ENCODE measurements at regions not wholly inside any gene's neighbourhood (a gene's known extent, or its start where the extent isn't known, plus 50 kb on each side); places are given as distances from the start of the nearest gene placed in this dataset.

DNA sequence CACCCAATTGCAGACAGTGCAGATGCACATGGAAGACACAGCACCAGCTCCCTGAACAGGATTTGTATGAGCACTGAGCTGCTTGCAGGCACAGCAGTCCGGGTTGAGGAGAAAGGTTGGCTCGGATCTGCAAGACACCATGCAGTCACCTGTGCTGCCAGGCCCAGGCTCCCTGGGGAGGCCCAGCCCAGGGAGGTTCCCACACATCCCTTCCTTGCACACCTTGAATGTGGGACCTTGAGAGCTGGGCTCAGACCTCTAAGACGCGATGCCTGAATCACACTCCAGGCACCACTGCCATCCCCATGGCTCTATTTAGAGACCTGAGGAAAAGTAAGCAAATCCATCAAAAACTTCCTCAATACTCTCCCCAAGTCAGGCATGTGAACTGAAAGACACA, 397.7 kb downstream of the TCERG1L start:
- WGBS, 2 donors: 86 to 90% methylated on average over 4 of the region's 4 CpGs
- intact Hi-C loops (cut with DNase I): no loop called here

DNA sequence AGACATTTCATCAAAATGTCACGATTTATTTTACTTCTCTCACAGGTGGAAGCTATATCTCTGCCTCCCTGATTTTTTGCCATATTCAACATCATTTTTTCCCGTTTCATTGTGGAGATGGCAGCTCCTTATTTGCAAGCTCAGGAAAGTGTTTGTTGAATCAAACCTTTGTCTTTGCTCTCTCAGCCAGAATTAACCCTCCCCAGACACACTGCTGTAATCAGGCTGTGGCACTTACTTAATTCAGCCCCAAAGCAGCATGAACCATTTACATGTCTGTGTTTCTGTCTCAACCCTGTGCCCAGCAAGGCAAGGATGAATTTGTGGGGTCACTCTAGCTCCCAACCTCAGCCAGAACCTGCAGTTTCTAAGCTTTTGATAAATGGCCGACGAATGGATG, 397.2 kb downstream of the TCERG1L start:
- H3K9me3 ChIP-seq: peaks cover 0 to 23% (median 7%) of the 10 kb centered on the region in 11 donors
- WGBS, 2 donors: 76 to 78% methylated on average over 4 of the region's 4 CpGs
- TF ChIP-seq, protein P1, sequence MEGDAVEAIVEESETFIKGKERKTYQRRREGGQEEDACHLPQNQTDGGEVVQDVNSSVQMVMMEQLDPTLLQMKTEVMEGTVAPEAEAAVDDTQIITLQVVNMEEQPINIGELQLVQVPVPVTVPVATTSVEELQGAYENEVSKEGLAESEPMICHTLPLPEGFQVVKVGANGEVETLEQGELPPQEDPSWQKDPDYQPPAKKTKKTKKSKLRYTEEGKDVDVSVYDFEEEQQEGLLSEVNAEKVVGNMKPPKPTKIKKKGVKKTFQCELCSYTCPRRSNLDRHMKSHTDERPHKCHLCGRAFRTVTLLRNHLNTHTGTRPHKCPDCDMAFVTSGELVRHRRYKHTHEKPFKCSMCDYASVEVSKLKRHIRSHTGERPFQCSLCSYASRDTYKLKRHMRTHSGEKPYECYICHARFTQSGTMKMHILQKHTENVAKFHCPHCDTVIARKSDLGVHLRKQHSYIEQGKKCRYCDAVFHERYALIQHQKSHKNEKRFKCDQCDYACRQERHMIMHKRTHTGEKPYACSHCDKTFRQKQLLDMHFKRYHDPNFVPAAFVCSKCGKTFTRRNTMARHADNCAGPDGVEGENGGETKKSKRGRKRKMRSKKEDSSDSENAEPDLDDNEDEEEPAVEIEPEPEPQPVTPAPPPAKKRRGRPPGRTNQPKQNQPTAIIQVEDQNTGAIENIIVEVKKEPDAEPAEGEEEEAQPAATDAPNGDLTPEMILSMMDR (IDR thresholded peaks at IDR 0.05): no peak
- no peaks in the 10 kb centered on the region for H3K36me3 ChIP-seq
- DNase-seq (no peak), ATAC-seq (no peak)
- H3K4me1 ChIP-seq: no peaks in the 10 kb centered on the region
- H3K27me3 ChIP-seq: peaks cover 0 to 32% (median 0%) of the 10 kb centered on the region in 7 donors
- no peak overlapping the region for H3K27ac ChIP-seq
- intact Hi-C loops (cut with DNase I): no loop called here
- H3K4me3 ChIP-seq: no peak overlapping the region

More for the DNA sequence above, 397.7 kb downstream of the TCERG1L start:
- Histone ChIP-seq H3K4me3 (no peak overlapping the region), H3K36me3 (no peaks in the 10 kb centered on the region), H3K27me3 (peaks cover 0 to 32% (median 0%) of the 10 kb centered on the region in 7 donors), H3K27ac (no peak overlapping the region), H3K9me3 (peaks cover 0 to 23% (median 7%) of the 10 kb centered on the region in 11 donors), H3K4me1 (no peaks in the 10 kb centered on the region)
- ATAC-seq: no peak
- no peak for DNase-seq
- TF ChIP-seq, protein P1 (IDR thresholded peaks at IDR 0.05): no peak

DNA sequence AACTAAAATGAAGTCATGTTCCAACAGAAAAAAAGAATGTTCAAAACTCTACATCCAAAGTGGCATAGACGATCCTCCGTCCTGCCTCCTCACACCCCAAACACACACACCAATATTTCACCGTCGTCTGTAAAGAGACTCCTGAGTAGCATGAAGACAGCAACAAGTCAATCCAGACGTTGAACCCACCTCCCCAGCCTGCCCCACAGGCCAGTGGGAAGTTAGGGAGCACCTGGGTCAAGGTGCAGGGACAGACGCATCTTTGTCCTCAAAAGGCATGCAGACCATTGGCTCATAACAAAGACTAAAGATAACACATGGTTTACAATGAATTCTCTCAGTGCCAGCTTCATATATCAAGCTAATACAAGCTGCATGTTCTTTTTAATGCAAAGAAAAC, 396.5 kb downstream of the TCERG1L start:
- ATAC-seq (no peak), DNase-seq (no peak)
- peaks cover 0 to 35% (median 5%) of the 10 kb centered on the region in 7 donors for H3K27me3 ChIP-seq
- no peaks in the 10 kb centered on the region for H3K4me1 ChIP-seq
- intact Hi-C loops (cut with DNase I): no loop called here
- TF ChIP-seq, protein P1 (IDR thresholded peaks at IDR 0.05): no peak
- WGBS, 2 donors: 71 to 74% methylated on average over 6 of the region's 6 CpGs
- H3K4me3 ChIP-seq: no peak overlapping the region
- H3K9me3 ChIP-seq: peaks cover 0 to 23% (median 7%) of the 10 kb centered on the region in 11 donors
- no peak overlapping the region for H3K27ac ChIP-seq
- H3K36me3 ChIP-seq: no peaks in the 10 kb centered on the region

DNA sequence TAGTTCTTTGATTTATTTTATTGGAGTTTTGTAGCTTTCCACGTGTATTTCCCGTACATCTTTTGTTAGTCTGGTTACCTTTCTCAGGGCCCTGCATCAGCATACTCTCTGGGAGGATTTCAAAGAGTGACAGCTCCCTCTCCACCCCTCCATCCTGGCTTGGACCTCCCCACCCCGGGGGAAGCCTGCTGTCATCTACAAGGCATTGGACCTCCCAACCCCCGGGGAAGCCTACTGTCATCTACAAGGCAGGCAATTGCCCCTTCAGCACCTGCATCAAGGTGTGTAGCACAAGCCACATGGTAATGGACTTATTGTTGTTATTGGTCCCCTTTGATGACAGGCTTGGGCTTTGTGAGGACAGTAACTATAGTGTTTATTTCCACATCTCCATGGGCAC, 390.1 kb downstream of the TCERG1L start:
- ATAC-seq (no peak), DNase-seq (no peak)
- Histone ChIP-seq H3K9me3 (peaks cover 0 to 9% (median 0%) of the 10 kb centered on the region in 11 donors), H3K27me3 (peaks cover 0 to 33% (median 13%) of the 10 kb centered on the region in 7 donors), H3K4me3 (no peak overlapping the region), H3K36me3 (no peaks in the 10 kb centered on the region), H3K27ac (no peak overlapping the region), H3K4me1 (no peaks in the 10 kb centered on the region)
- 65 to 72% methylated on average over 4 of the region's 4 CpGs for WGBS, 2 donors
- intact Hi-C loops (cut with DNase I): no loop called here
- TF ChIP-seq, protein P1 (IDR thresholded peaks at IDR 0.05): no peak
